Endometrial microvascular endothelial cells (primary cell): ENCODE measurements at regions not wholly inside any gene's neighbourhood (a gene's known extent, or its start where the extent isn't known, plus 50 kb on each side); places are given as distances from the start of the nearest gene placed in this dataset.

Experiments used
- in situ Hi-C: cut with HindIII; loops from 2 replicates; pipeline ENCODE4 v1.10.0; 2017; ENCODE audit warnings: low sequenced_read_pairs, low pct_unique_long_range_greater_than_20kb; ENCODE audit errors: inconsistent ontology term

- in situ Hi-C loops: no loop called here
Measured at GRCh38 chr5:74122979-74123590, 497.1 kb downstream of the ARHGEF28 start.

GRCh38 chr5:74122175-74122574 is 496.2 kb downstream of the ARHGEF28 start:
- in situ Hi-C loops: no loop called here

GRCh38 chr5:74120585-74120984 is 494.6 kb downstream of the ARHGEF28 start:
- in situ Hi-C loops: no loop called here

GRCh38 chr5:74118071-74118470 is 492.1 kb downstream of the ARHGEF28 start:
- in situ Hi-C loops: no loop called here

- in situ Hi-C loops: no loop called here
Measured at GRCh38 chr5:74116984-74117383, 491.0 kb downstream of the ARHGEF28 start.

- in situ Hi-C loops: no loop called here
Measured at GRCh38 chr5:74116266-74116665, 490.3 kb downstream of the ARHGEF28 start.

GRCh38 chr5:74113927-74114326 is 487.9 kb downstream of the ARHGEF28 start:
- in situ Hi-C loops: no loop called here

GRCh38 chr5:74113196-74113540 is 487.2 kb downstream of the ARHGEF28 start:
- in situ Hi-C loops: no loop called here

- in situ Hi-C loops: no loop called here
Measured at GRCh38 chr5:74112372-74113195, 486.6 kb downstream of the ARHGEF28 start.

- in situ Hi-C loops: no loop called here
Measured at GRCh38 chr5:74111764-74112163, 485.8 kb downstream of the ARHGEF28 start.

- in situ Hi-C loops: no loop called here
Measured at GRCh38 chr5:74109344-74109743, 483.3 kb downstream of the ARHGEF28 start.

GRCh38 chr5:74107899-74108298 is 481.9 kb downstream of the ARHGEF28 start:
- in situ Hi-C loops: no loop called here

GRCh38 chr5:74105126-74105780 is 479.3 kb downstream of the ARHGEF28 start:
- in situ Hi-C loops: no loop called here

- in situ Hi-C loops: no loop called here
Measured at GRCh38 chr5:74103131-74104023, 477.4 kb downstream of the ARHGEF28 start.

- in situ Hi-C loops: no loop called here
Measured at GRCh38 chr5:74100268-74100665, 474.3 kb downstream of the ARHGEF28 start.

- in situ Hi-C loops: no loop called here
Measured at GRCh38 chr5:74099538-74100267, 473.7 kb downstream of the ARHGEF28 start.

GRCh38 chr5:74098941-74099340 is 472.9 kb downstream of the ARHGEF28 start:
- in situ Hi-C loops: no loop called here

- in situ Hi-C loops: no loop called here
Measured at GRCh38 chr5:74098456-74098855, 472.5 kb downstream of the ARHGEF28 start.

- in situ Hi-C loops: no loop called here
Measured at GRCh38 chr5:74096325-74096724, 470.3 kb downstream of the ARHGEF28 start.
